ENCODE measurements at regions not wholly inside any gene's neighbourhood (a gene's known extent, or its start where the extent isn't known, plus 50 kb on each side); places are given as distances from the start of the nearest gene placed in this dataset.

- DNase-seq (ENCODE audit: low read depth) = no peak
Measured at GRCh38 chr7:155994279-155994811, 182.1 kb upstream of the SHH start.

GRCh38 chr7:155993420-155994278 lies 181.4 kb upstream of the SHH start:
- DNase-seq (ENCODE audit: low read depth) = no peak

GRCh38 chr7:155992974-155993373 lies 180.7 kb upstream of the SHH start:
- DNase-seq (ENCODE audit: low read depth) = no peak

GRCh38 chr7:155992538-155992937 lies 180.3 kb upstream of the SHH start:
- no peak for DNase-seq (ENCODE audit: low read depth)

GRCh38 chr7:155992107-155992506 lies 179.8 kb upstream of the SHH start:
- DNase-seq (ENCODE audit: low read depth) = no peak

GRCh38 chr7:155991470-155991869 lies 179.2 kb upstream of the SHH start:
- DNase-seq (ENCODE audit: low read depth) = no peak

- no peak for DNase-seq (ENCODE audit: low read depth)
Measured at GRCh38 chr7:155988416-155988815, 176.2 kb upstream of the SHH start.

- no peak for DNase-seq (ENCODE audit: low read depth)
Measured at GRCh38 chr7:155987681-155988235, 175.5 kb upstream of the SHH start.

GRCh38 chr7:155986497-155987160 lies 174.4 kb upstream of the SHH start:
- no peak for DNase-seq (ENCODE audit: low read depth)

GRCh38 chr7:155985518-155986250 lies 173.4 kb upstream of the SHH start:
- no peak for DNase-seq (ENCODE audit: low read depth)

- no peak for DNase-seq (ENCODE audit: low read depth)
Measured at GRCh38 chr7:155984609-155985405, 172.5 kb upstream of the SHH start.

- DNase-seq (ENCODE audit: low read depth) = no peak
Measured at GRCh38 chr7:155984028-155984580, 171.8 kb upstream of the SHH start.

GRCh38 chr7:155983176-155983815 lies 171.0 kb upstream of the SHH start:
- no peak for DNase-seq (ENCODE audit: low read depth)

- no peak for DNase-seq (ENCODE audit: low read depth)
Measured at GRCh38 chr7:155981703-155982102, 169.4 kb upstream of the SHH start.

- no peak for DNase-seq (ENCODE audit: low read depth)
Measured at GRCh38 chr7:155980841-155981240, 168.6 kb upstream of the SHH start.

GRCh38 chr7:155979994-155980393 lies 167.7 kb upstream of the SHH start:
- no peak for DNase-seq (ENCODE audit: low read depth)

- no peak for DNase-seq (ENCODE audit: low read depth)
Measured at GRCh38 chr7:155979566-155979965, 167.3 kb upstream of the SHH start.

- no peak for DNase-seq (ENCODE audit: low read depth)
Measured at GRCh38 chr7:155975490-155975889, 163.2 kb upstream of the SHH start.

GRCh38 chr7:155974186-155974897 lies 162.1 kb upstream of the SHH start:
- DNase-seq (ENCODE audit: low read depth) = no peak

- DNase-seq (ENCODE audit: low read depth) = no peak
Measured at GRCh38 chr7:155973451-155973997, 161.3 kb upstream of the SHH start.
